GM23338 (cell line): ENCODE measurements at regions not wholly inside any gene's neighbourhood (a gene's known extent, or its start where the extent isn't known, plus 50 kb on each side); places are given as distances from the start of the nearest gene placed in this dataset.

Source experiments
- CTCF ChIP-seq, 2 experiments: fragments of 200-600 bp in 1 of 2; sonication (generic) in 1 of 2; conservative IDR thresholded peaks; 2 replicates each; pipeline versions ENCODE4 v1.5.1 to v1.6.1; 2016 to 2017; ENCODE audit warnings: antibody characterized with exemption in 2 of 2, low read depth in 2 of 2, mild to moderate bottlenecking in 2 of 2, moderate library complexity in 1 of 2
- POLR2AphosphoS5 ChIP-seq: IDR thresholded peaks from 2 replicates; pipeline ENCODE4 v1.6.1; 2016; ENCODE audit warnings: antibody characterized with exemption, low read depth
- TF ChIP-seq, protein P1 (sequence below): IDR thresholded peaks from one replicate; pipeline ENCODE4 v1.6.1; 2018; ENCODE audit warnings: antibody characterized with exemption; ENCODE audit not compliant: unreplicated experiment

DNA sequence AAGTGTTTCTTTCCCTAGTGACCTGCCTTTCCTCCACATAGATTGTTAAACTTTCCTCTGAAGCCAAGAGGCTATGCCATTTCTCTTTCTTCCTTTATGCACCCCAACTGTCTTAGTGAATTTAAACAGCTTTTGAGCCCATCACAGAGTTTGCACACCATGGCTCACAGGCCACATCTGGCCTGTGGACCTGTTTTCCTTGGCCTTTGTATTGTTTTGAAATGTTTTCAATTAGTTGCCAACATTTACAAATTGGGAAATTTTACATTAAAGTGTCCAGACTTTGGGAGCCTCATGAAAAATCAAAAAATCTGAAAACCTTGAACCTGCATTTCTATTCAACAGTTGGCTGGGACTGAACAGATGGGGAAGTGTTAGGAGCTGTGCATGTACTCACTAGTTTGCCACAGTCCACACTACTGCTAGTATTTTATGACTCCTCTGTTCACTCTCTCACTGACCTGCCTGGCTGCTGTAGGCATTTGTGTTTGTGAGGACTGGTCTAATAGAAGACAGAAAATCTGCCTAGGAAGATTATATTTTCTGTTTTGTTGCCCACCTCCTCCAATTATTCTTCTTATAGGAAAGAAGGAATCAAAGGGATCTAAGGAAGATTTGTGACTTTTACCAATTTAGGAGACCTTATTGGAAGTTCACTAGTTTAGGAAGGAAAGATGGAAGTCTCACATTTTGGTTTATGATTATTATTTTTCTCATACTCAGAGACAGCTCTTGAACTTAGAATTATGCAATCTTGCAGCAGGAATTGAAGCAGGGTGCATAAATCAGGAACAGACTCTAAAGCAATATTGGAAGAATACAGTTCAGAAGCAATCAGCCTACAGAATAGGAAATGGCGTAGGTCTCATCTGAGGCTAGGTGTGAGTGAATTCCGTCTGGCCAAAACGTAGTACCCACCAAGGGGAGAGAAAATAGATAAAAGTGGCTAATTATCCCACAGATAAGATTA lies 134.7 kb downstream of the HLX start:
- TF ChIP-seq CTCF (conservative IDR thresholded peaks at IDR 0.05; ENCODE audit: low read depth in 2 of 2) (no peak), POLR2AphosphoS5 (no peak)
- TF ChIP-seq, protein P1, sequence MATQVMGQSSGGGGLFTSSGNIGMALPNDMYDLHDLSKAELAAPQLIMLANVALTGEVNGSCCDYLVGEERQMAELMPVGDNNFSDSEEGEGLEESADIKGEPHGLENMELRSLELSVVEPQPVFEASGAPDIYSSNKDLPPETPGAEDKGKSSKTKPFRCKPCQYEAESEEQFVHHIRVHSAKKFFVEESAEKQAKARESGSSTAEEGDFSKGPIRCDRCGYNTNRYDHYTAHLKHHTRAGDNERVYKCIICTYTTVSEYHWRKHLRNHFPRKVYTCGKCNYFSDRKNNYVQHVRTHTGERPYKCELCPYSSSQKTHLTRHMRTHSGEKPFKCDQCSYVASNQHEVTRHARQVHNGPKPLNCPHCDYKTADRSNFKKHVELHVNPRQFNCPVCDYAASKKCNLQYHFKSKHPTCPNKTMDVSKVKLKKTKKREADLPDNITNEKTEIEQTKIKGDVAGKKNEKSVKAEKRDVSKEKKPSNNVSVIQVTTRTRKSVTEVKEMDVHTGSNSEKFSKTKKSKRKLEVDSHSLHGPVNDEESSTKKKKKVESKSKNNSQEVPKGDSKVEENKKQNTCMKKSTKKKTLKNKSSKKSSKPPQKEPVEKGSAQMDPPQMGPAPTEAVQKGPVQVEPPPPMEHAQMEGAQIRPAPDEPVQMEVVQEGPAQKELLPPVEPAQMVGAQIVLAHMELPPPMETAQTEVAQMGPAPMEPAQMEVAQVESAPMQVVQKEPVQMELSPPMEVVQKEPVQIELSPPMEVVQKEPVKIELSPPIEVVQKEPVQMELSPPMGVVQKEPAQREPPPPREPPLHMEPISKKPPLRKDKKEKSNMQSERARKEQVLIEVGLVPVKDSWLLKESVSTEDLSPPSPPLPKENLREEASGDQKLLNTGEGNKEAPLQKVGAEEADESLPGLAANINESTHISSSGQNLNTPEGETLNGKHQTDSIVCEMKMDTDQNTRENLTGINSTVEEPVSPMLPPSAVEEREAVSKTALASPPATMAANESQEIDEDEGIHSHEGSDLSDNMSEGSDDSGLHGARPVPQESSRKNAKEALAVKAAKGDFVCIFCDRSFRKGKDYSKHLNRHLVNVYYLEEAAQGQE = no peak
